Lung (tissue), 11 donors: ENCODE measurements at regions not wholly inside any gene's neighbourhood (a gene's known extent, or its start where the extent isn't known, plus 50 kb on each side); places are given as distances from the start of the nearest gene placed in this dataset.

Experiments
- ATAC-seq: fragments of 200-7000 bp; cut with Tn5 transposase; one replicate; pipeline ENCODE4 v1.9.1; 2020; ENCODE audit warnings: moderate number of reproducible peaks; ENCODE audit not compliant: insufficient read depth, low FRiP score
- DNase-seq, 3 donors: peaks; one replicate each; pipeline ENCODE4 v3.0.0-alpha.2; 2013 to 2017
- H3K27ac ChIP-seq, 2 donors: one replicate each; pipeline ENCODE4 v1.5.1; 2013; ENCODE audit warnings: mild to moderate bottlenecking in 2 of 2, moderate library complexity in 2 of 2, control low read depth in 1 of 2, inconsistent platforms in 1 of 2, low read depth in 1 of 2, low read length in 1 of 2
- H3K27me3 ChIP-seq, 3 donors: one replicate each; pipeline ENCODE4 v1.5.1; 2013; ENCODE audit warnings: low read length in 2 of 3; ENCODE audit not compliant: control insufficient read depth in 3 of 3, insufficient read depth in 3 of 3
- H3K36me3 ChIP-seq, 4 donors: one replicate each; pipeline ENCODE4 v1.5.1; 2013; ENCODE audit warnings: low read length in 4 of 4, mild to moderate bottlenecking in 1 of 4, moderate library complexity in 1 of 4; ENCODE audit not compliant: control insufficient read depth in 4 of 4, insufficient read depth in 4 of 4
- H3K4me1 ChIP-seq, 5 donors: one replicate each; pipeline ENCODE4 v1.5.1; 2013; ENCODE audit warnings: low read length in 5 of 5, mild to moderate bottlenecking in 2 of 5, moderate library complexity in 1 of 5; ENCODE audit not compliant: control insufficient read depth in 5 of 5, insufficient read depth in 5 of 5
- H3K4me3 ChIP-seq: one replicate; pipeline ENCODE4 v1.5.1; 2013; ENCODE audit warnings: mild to moderate bottlenecking, control low read depth, moderate library complexity
- H3K9ac ChIP-seq, 2 donors: one replicate each; pipeline ENCODE4 v1.5.1; 2013; ENCODE audit warnings: low read length in 2 of 2, control low read depth in 1 of 2; ENCODE audit not compliant: insufficient read depth in 1 of 2
- H3K9me3 ChIP-seq, 4 donors: one replicate each; pipeline ENCODE4 v1.5.1; 2013; ENCODE audit warnings: low read length in 3 of 4, mild to moderate bottlenecking in 1 of 4, moderate library complexity in 1 of 4; ENCODE audit not compliant: control insufficient read depth in 4 of 4, insufficient read depth in 3 of 4
- CTCF ChIP-seq: IDR thresholded peaks from 2 replicates; pipeline ENCODE4 v1.5.1; 2012; ENCODE audit warnings: mild to moderate bottlenecking; ENCODE audit errors: control extremely low read depth, extremely low read depth
- WGBS, 2 donors: extraction: QIAGEN DNeasy Blood & Tissue Kit; methylation state at CpG; one replicate each; pipeline ENCODE4 v1.1.7; 2013; 5-methylcytosine and 5-hydroxymethylcytosine counted together
- donor health status: control.
- donor health status: control.
- donor health status: Bipolar disorder and iron deficiency.
- donor health status: healthy.
- donor health status: DM: yes; HTN: yes; CAD: no.

DNA sequence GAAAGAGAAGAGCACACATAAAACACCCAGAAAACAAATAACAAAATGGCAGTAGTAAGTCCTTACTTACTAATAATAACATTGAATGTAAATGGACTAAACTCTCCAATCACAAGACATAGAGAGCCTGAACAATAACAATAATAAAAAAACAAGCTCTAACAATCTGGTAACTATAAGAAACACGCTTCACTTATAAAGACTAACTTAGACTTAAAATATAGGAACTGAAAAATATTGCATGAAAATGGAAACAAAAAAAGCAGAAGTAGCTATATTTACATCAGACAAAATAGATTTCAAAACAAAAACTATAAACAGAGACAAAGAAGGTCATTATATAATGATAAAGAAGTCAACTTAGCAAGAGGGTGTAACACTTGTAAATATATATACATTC, 83.1 kb upstream of the LYPLAL1 start:
- H3K9ac ChIP-seq, result no peak overlapping the region

DNA sequence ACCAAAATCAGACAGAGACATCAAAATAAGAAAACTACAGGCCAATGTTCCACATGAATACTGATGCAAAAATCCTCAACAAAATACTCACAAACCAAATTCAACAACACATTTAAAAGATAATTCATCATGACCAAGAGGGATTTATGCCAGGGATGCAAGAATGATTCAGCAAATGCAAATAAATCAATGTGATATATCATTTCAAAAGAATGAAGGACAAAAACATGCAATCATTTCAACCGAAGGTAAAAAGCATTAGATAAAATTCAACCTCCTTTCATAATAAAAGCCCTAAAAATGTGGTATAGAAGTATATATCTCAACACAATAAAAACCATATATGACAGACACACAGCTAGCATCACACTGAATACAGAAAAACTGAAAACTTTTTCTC, 81.5 kb upstream of the LYPLAL1 start:
- Histone ChIP-seq H3K9ac (no peak overlapping the region), H3K27ac (no peak overlapping the region), H3K36me3 (no peaks in the 10 kb centered on the region), H3K27me3 (no peaks in the 10 kb centered on the region), H3K9me3 (no peaks in the 10 kb centered on the region), H3K4me1 (peaks cover 0 to 4% (median 0%) of the 10 kb centered on the region in 5 donors), H3K4me3 (no peak overlapping the region)
- TF ChIP-seq CTCF, result no peak
- 74 to 79% methylated on average over 1 of the region's 1 CpG for WGBS, 2 donors
- DNase-seq (no peak), ATAC-seq (no peak)

More for the DNA sequence above, 83.1 kb upstream of the LYPLAL1 start:
- no peak for TF ChIP-seq CTCF
- H3K36me3 ChIP-seq, result no peaks in the 10 kb centered on the region
- no peaks in the 10 kb centered on the region for H3K27me3 ChIP-seq
- no peak overlapping the region for H3K27ac ChIP-seq
- no peak for DNase-seq
- ATAC-seq, result no peak
- H3K4me1 ChIP-seq, result peaks cover 0 to 16% (median 0%) of the 10 kb centered on the region in 5 donors
- H3K4me3 ChIP-seq, result no peak overlapping the region
- H3K9me3 ChIP-seq, result no peaks in the 10 kb centered on the region
- WGBS, 2 donors, result 40 to 76% methylated on average over 1 of the region's 1 CpG

GRCh38 chr1:219099307-219099706, 74.4 kb upstream of the LYPLAL1 start:
- WGBS, 2 donors, result 86 to 93% methylated on average over 1 of the region's 1 CpG

More at GRCh38 chr1:219099307-219099706, 74.4 kb upstream of the LYPLAL1 start:
- Histone ChIP-seq H3K36me3 (no peaks in the 10 kb centered on the region), H3K4me1 (no peaks in the 10 kb centered on the region), H3K9me3 (no peaks in the 10 kb centered on the region), H3K9ac (no peak overlapping the region), H3K27me3 (no peaks in the 10 kb centered on the region), H3K27ac (no peak overlapping the region), H3K4me3 (no peak overlapping the region)
- DNase-seq (no peak), ATAC-seq (no peak)
- no peak for TF ChIP-seq CTCF
